H9 (cell line): ENCODE measurements at regions not wholly inside any gene's neighbourhood (a gene's known extent, or its start where the extent isn't known, plus 50 kb on each side); places are given as distances from the start of the nearest gene placed in this dataset.

Experiments used
- DNase-seq: peaks from one replicate; pipeline ENCODE4 v3.0.0-alpha.2; 2017
- H2AFZ ChIP-seq: one replicate; pipeline ENCODE4 v1.6.1; 2013; ENCODE audit warnings: mild to moderate bottlenecking, low read length, control low read depth, moderate library complexity
- H2AK5ac ChIP-seq: 2 replicates; pipeline ENCODE4 v1.6.1; 2013; ENCODE audit warnings: low read length, control low read depth, mixed read lengths; ENCODE audit not compliant: insufficient read length
- H2BK120ac ChIP-seq: one replicate; pipeline ENCODE4 v1.6.1; 2013; ENCODE audit warnings: low read depth, mild to moderate bottlenecking, low read length, control low read depth, inconsistent platforms; ENCODE audit not compliant: poor library complexity, severe bottlenecking
- H2BK12ac ChIP-seq: 2 replicates; pipeline ENCODE4 v1.6.1; 2013; ENCODE audit warnings: low read length, control low read depth, mixed read lengths, low read depth; ENCODE audit not compliant: insufficient read length
- H2BK15ac ChIP-seq: 2 replicates; pipeline ENCODE4 v1.6.1; 2013; ENCODE audit warnings: low read depth, low read length, control low read depth
- H2BK20ac ChIP-seq: one replicate; pipeline ENCODE4 v1.6.1; 2013; ENCODE audit warnings: low read depth, mild to moderate bottlenecking, low read length, control low read depth, inconsistent platforms; ENCODE audit not compliant: poor library complexity, severe bottlenecking
- H2BK5ac ChIP-seq: 2 replicates; pipeline ENCODE4 v1.6.1; 2013; ENCODE audit warnings: low read length, control low read depth, mixed read lengths; ENCODE audit not compliant: insufficient read length
- H3K14ac ChIP-seq: 2 replicates; pipeline ENCODE4 v1.6.1; 2013; ENCODE audit warnings: low read length, control low read depth; ENCODE audit not compliant: insufficient read depth
- H3K18ac ChIP-seq: 2 replicates; pipeline ENCODE4 v1.6.1; 2013; ENCODE audit warnings: low read depth, mild to moderate bottlenecking, mixed read lengths, low read length, control low read depth; ENCODE audit not compliant: insufficient read length
- H3K23ac ChIP-seq: 2 replicates; pipeline ENCODE4 v1.6.1; 2013; ENCODE audit warnings: low read length, control low read depth, mixed read lengths, low read depth; ENCODE audit not compliant: insufficient read length
- H3K23me2 ChIP-seq: 2 replicates; pipeline ENCODE4 v1.6.1; 2013; ENCODE audit warnings: low read depth, mild to moderate bottlenecking, mixed read lengths, low read length, control low read depth; ENCODE audit not compliant: insufficient read length, poor library complexity, severe bottlenecking
- H3K27ac ChIP-seq: 2 replicates; pipeline ENCODE4 v1.5.1; 2013; ENCODE audit warnings: low read length, control low read depth, mixed read lengths, low read depth; ENCODE audit not compliant: insufficient read length
- H3K27me3 ChIP-seq: 2 replicates; pipeline ENCODE4 v1.6.1; 2013; ENCODE audit warnings: low read length, control low read depth, inconsistent platforms; ENCODE audit not compliant: insufficient read depth
- H3K4ac ChIP-seq: 2 replicates; pipeline ENCODE4 v1.6.1; 2013; ENCODE audit warnings: low read depth, mild to moderate bottlenecking, control low read depth, inconsistent platforms, low read length, moderate library complexity
- H3K4me1 ChIP-seq: 2 replicates; pipeline ENCODE4 v1.6.1; 2013; ENCODE audit warnings: low read length, control low read depth, inconsistent platforms; ENCODE audit not compliant: insufficient read depth
- H3K4me2 ChIP-seq: 2 replicates; pipeline ENCODE4 v1.6.1; 2013; ENCODE audit warnings: low read length, control low read depth, mixed read lengths; ENCODE audit not compliant: insufficient read length, insufficient read depth
- H3K56ac ChIP-seq: 2 replicates; pipeline ENCODE4 v1.6.1; 2013; ENCODE audit warnings: low read depth, mild to moderate bottlenecking, mixed read lengths, low read length, control low read depth; ENCODE audit not compliant: insufficient read length
- H3K79me1 ChIP-seq: 2 replicates; pipeline ENCODE4 v1.6.1; 2013; ENCODE audit warnings: low read depth, mild to moderate bottlenecking, moderate library complexity, low read length, control low read depth, inconsistent platforms; ENCODE audit not compliant: insufficient read depth, poor library complexity, severe bottlenecking
- H3K79me2 ChIP-seq: 2 replicates; pipeline ENCODE4 v1.6.1; 2013; ENCODE audit warnings: low read length, control low read depth, inconsistent platforms; ENCODE audit not compliant: insufficient read depth
- H3K9ac ChIP-seq: 2 replicates; pipeline ENCODE4 v1.6.1; 2013; ENCODE audit warnings: low read length, control low read depth, mixed read lengths; ENCODE audit not compliant: insufficient read length; ENCODE audit errors: extremely low read depth
- H3K9me3 ChIP-seq: one replicate; pipeline ENCODE4 v1.6.1; 2013; ENCODE audit warnings: low read depth, low read length, inconsistent platforms; ENCODE audit not compliant: control insufficient read depth
- H3T11ph ChIP-seq: one replicate; pipeline ENCODE4 v1.6.1; 2013; ENCODE audit warnings: mild to moderate bottlenecking, low read length, control low read depth, inconsistent platforms
- H4K20me1 ChIP-seq: one replicate; pipeline ENCODE4 v1.6.1; 2013; ENCODE audit not compliant: control insufficient read depth, insufficient read length, insufficient read depth
- H4K5ac ChIP-seq: 2 replicates; pipeline ENCODE4 v1.6.1; 2013; ENCODE audit warnings: low read depth, mild to moderate bottlenecking, mixed read lengths, low read length, control low read depth; ENCODE audit not compliant: insufficient read length
- H4K8ac ChIP-seq: replicated peaks from 2 replicates; pipeline ENCODE4 v1.6.1; 2013; ENCODE audit warnings: low read length, control low read depth, mixed read lengths, low read depth; ENCODE audit not compliant: insufficient read length
- H4K91ac ChIP-seq: 2 replicates; pipeline ENCODE4 v1.6.1; 2013; ENCODE audit warnings: low read depth, mild to moderate bottlenecking, moderate library complexity, mixed read lengths, low read length, control low read depth; ENCODE audit not compliant: insufficient read length
- H3K27ac Mint-ChIP-seq, 3 experiments: 2 replicates in 2 of 3; 3 replicates in 1 of 3; pipeline ENCODE4 v1.8.0; 2020 to 2021; ENCODE audit warnings: mixed read lengths in 3 of 3, mild to moderate bottlenecking in 1 of 3, moderate library complexity in 1 of 3
- H3K27me3 Mint-ChIP-seq: 2 replicates; pipeline ENCODE4 v1.8.0; 2021; ENCODE audit warnings: low read depth, mild to moderate bottlenecking, moderate library complexity, mixed read lengths
- H3K36me3 Mint-ChIP-seq, 3 experiments: 2 replicates in 2 of 3; 3 replicates in 1 of 3; pipeline ENCODE4 v1.8.0; 2020 to 2021; ENCODE audit warnings: low read depth in 3 of 3, mixed read lengths in 3 of 3; ENCODE audit not compliant: insufficient read depth in 1 of 3
- H3K4me1 Mint-ChIP-seq, 2 experiments: 2 replicates each; pipeline ENCODE4 v1.8.0; 2020; ENCODE audit warnings: mixed read lengths in 2 of 2
- H3K4me3 Mint-ChIP-seq, 2 experiments: 2 replicates in 1 of 2; 3 replicates in 1 of 2; pipeline ENCODE4 v1.8.0; 2020 to 2021; ENCODE audit warnings: mild to moderate bottlenecking in 2 of 2, mixed read lengths in 2 of 2, moderate library complexity in 1 of 2
- H3K9me3 Mint-ChIP-seq, 2 experiments: 2 replicates in 1 of 2; 3 replicates in 1 of 2; pipeline ENCODE4 v1.8.0; 2020; ENCODE audit warnings: mild to moderate bottlenecking in 2 of 2, mixed read lengths in 2 of 2, moderate library complexity in 1 of 2
- TF ChIP-seq, protein P1 (sequence below): fragments of 200-600 bp; sonication (generic); conservative IDR thresholded peaks from 3 replicates; pipeline ENCODE4 v1.8.0; 2021; ENCODE audit warnings: antibody characterized with exemption, mild to moderate bottlenecking

DNA sequence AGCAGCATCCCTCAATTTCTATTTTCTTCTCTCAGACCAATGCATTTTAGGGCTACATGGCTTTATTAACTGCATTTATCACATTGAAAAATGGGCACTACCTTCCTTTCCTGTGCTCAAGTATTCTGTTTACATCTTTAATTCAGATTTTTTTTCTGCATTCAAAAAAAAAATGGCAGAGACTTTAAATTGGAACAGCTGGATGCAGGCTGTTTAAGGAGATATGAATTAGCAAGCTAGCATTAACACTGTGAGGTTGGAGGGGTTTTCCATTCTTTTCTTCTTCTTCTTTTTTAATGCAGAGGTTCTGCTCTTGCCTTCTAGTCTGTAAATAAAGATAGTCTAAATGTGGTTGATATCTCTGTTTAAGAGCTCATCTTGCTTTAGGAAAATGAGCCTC, 242.9 kb upstream of the RBFOX1 start:
- Histone ChIP-seq H3K23ac (no peak overlapping the region), H3K14ac (no peak overlapping the region), H2BK120ac (no peak overlapping the region), H2BK20ac (no peak overlapping the region), H3K4me1 (no peaks in the 10 kb centered on the region; the same call in 1 of the 2 replicates), H3K4ac (no peak overlapping the region), H4K91ac (no peak overlapping the region), H3K9ac (no peak overlapping the region), H2BK5ac (no peak overlapping the region), H2AK5ac (no peak overlapping the region), H4K20me1 (no peaks in the 10 kb centered on the region), H3K23me2 (no peaks in the 10 kb centered on the region), H3K4me2 (no peak overlapping the region), H4K8ac (no peak overlapping the region), H3K56ac (no peak overlapping the region), H3K27me3 (no peaks in the 10 kb centered on the region), H3K27ac (no peak overlapping the region), H2AFZ (no peak overlapping the region), H3K9me3 (no peaks in the 10 kb centered on the region), H3K18ac (no peak overlapping the region), H4K5ac (no peak overlapping the region), H3K79me2 (no peaks in the 10 kb centered on the region), H2BK15ac (no peak overlapping the region), H2BK12ac (no peak overlapping the region), H3T11ph (no peak overlapping the region), H3K79me1 (no peaks in the 10 kb centered on the region)
- Mint-ChIP-seq H3K9me3 (no peaks in the 10 kb centered on the region), H3K27ac (no peak overlapping the region), H3K36me3 (no peaks in the 10 kb centered on the region), H3K4me1 (peaks cover 16 to 49% of the 10 kb centered on the region in 2 experiments), H3K27me3 (peaks cover 15% of the 10 kb centered on the region), H3K4me3 (no peak overlapping the region)
- TF ChIP-seq, protein P1, sequence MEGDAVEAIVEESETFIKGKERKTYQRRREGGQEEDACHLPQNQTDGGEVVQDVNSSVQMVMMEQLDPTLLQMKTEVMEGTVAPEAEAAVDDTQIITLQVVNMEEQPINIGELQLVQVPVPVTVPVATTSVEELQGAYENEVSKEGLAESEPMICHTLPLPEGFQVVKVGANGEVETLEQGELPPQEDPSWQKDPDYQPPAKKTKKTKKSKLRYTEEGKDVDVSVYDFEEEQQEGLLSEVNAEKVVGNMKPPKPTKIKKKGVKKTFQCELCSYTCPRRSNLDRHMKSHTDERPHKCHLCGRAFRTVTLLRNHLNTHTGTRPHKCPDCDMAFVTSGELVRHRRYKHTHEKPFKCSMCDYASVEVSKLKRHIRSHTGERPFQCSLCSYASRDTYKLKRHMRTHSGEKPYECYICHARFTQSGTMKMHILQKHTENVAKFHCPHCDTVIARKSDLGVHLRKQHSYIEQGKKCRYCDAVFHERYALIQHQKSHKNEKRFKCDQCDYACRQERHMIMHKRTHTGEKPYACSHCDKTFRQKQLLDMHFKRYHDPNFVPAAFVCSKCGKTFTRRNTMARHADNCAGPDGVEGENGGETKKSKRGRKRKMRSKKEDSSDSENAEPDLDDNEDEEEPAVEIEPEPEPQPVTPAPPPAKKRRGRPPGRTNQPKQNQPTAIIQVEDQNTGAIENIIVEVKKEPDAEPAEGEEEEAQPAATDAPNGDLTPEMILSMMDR: no peak
- no peak for DNase-seq
